IPS-20b (cell line): ENCODE measurements at regions not wholly inside any gene's neighbourhood (a gene's known extent, or its start where the extent isn't known, plus 50 kb on each side); places are given as distances from the start of the nearest gene placed in this dataset.

ENCODE experiments used
- H3K27ac ChIP-seq: one replicate; pipeline ENCODE4 v1.5.1; 2013; ENCODE audit warnings: low read length
- H3K27me3 ChIP-seq: 2 replicates; pipeline ENCODE4 v1.6.1; 2013; ENCODE audit warnings: mild to moderate bottlenecking, low read length, inconsistent platforms; ENCODE audit not compliant: insufficient read depth
- H3K36me3 ChIP-seq: 2 replicates; pipeline ENCODE4 v1.6.1; 2013; ENCODE audit warnings: low read depth, mild to moderate bottlenecking, inconsistent platforms, low read length, moderate library complexity; ENCODE audit not compliant: insufficient read depth
- H3K4me1 ChIP-seq: 2 replicates; pipeline ENCODE4 v1.6.1; 2013; ENCODE audit warnings: mild to moderate bottlenecking, control low read depth, inconsistent platforms, low read length, moderate library complexity; ENCODE audit not compliant: insufficient read depth
- H3K4me3 ChIP-seq: 2 replicates; pipeline ENCODE4 v1.5.1; 2013; ENCODE audit warnings: mild to moderate bottlenecking, low read length, inconsistent platforms
- H3K9ac ChIP-seq: 2 replicates; pipeline ENCODE4 v1.6.1; 2013; ENCODE audit warnings: low read depth, mild to moderate bottlenecking, inconsistent platforms, low read length, moderate library complexity
- H3K9me3 ChIP-seq: 2 replicates; pipeline ENCODE4 v1.6.1; 2013; ENCODE audit warnings: mild to moderate bottlenecking, low read depth, low read length, inconsistent platforms; ENCODE audit not compliant: insufficient read depth

DNA sequence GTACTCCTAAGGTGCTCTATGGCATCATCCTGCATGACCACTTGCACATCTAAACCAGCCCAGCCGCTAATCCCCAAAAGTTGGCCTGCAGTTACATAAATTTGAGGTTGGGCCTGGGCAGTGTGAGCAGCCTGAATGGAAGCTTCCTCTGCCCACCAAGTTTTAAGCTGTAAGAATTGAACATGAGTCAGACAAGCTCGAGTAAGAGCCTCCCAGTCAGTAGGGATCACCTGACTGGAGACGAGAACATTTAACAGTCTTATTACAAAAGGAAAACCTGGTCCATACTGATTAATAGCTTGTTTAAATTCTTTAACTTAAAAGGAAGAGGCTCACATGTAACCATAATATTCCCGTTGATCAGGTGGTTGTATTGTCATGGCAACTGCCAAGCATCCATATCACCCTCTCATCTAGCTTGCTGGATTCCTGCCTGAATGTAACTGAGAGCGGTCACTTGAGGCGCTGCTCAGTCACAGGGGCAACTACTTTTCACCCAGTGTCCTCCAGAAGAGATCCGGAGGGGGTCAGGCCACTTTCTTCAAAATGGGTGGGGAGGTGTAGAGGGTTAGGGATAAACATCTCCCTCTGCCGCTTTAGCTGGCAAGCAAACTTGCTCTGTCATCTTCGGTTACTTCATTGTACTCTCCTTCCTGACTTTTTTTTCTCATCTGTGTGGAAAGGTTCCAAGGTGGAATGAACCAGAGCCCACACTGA lies 56.6 kb upstream of the WDR1 start:
- no peak overlapping the region for H3K27ac ChIP-seq
- no peak overlapping the region for H3K4me3 ChIP-seq
- H3K9ac ChIP-seq, result no peak overlapping the region
- H3K4me1 ChIP-seq, result peaks cover 7% of the 10 kb centered on the region
- H3K36me3 ChIP-seq, result no peaks in the 10 kb centered on the region
- no peaks in the 10 kb centered on the region for H3K9me3 ChIP-seq
- H3K27me3 ChIP-seq, result no peaks in the 10 kb centered on the region

DNA sequence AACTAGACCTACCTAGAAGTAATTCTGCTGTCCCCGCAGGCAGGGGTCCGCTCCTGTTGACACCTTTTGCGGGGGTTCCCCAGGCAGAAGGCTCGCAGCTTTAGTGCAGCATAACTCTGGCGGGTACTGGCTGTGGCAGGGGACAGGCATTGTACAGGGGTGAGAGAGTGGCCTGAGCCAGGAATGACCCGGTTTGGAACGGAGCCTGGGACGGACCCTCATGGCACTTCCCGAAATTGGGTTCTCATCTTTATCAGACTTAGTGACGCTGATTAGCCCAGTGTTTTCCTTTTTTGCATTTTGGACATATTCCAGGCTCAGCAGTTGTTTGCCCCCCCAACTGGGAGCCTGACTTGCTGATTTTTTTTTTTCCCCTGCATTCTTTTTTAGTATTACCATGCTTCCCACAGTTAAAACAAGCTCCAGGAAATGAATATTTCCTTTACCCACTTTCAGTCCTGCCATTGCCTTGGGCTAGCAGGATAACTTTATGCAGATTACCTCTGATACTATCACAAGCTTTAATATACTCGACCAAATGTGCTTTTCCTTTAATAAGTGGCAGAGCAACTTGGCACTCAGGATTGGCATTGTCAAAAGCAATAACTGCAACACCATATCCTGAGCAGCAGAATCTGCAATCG lies 55.8 kb upstream of the WDR1 start:
- no peaks in the 10 kb centered on the region for H3K9me3 ChIP-seq
- no peaks in the 10 kb centered on the region for H3K36me3 ChIP-seq
- no peak overlapping the region for H3K27ac ChIP-seq
- no peaks in the 10 kb centered on the region for H3K27me3 ChIP-seq
- H3K9ac ChIP-seq, result no peak overlapping the region
- no peak overlapping the region for H3K4me3 ChIP-seq
- peaks cover 7% of the 10 kb centered on the region for H3K4me1 ChIP-seq

DNA sequence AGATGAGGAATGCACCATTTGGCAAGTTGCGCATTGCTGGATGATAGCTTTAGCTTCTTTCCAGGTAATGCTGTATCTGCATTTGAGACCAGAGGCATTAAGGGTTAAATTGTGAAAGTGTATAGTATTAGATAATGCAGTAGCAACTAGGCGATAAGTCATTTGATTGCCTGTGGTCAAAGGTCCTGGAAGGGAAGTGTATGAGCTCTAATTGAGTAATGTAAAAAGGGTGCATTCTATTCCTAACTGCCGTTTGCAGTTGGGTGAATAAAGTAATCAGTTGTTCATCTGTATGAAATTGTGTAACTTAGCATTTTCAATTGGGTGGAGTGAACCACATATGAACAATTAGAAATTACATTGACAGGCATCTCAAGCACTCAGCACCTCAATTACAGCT lies 54.5 kb upstream of the WDR1 start:
- Histone ChIP-seq H3K9ac (no peak overlapping the region), H3K36me3 (no peaks in the 10 kb centered on the region), H3K4me3 (no peak overlapping the region)

DNA sequence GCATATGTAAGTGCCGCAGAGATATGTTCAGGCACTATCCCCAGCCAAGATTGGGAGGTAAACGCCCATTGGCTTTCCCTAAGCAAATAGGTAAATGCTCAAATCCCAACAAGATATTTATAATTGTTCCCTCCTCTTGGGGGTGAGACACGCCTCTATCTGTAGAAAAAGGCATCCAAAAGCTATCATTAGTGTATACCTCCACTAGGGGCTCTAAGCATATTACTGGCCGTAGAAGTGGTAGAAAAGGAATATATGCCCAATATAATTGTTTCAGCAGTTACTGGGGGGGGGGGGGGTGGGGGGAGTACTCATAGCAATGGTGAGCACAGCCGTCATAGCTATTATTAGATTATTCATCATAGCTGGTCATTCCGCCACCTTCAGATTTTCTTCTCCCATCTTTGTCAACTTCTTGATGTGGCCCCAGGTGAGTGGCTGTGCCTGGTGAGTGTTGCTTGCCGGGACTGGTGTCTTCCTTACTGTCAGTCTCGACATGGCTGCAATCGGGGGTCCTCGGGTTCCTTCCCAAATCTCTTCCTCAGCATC lies 53.3 kb upstream of the WDR1 start:
- Histone ChIP-seq H3K36me3 (no peaks in the 10 kb centered on the region), H3K9me3 (no peaks in the 10 kb centered on the region), H3K9ac (no peak overlapping the region), H3K4me3 (no peak overlapping the region), H3K27me3 (no peaks in the 10 kb centered on the region), H3K27ac (no peak overlapping the region), H3K4me1 (peaks cover 7% of the 10 kb centered on the region)

More for the DNA sequence above, 54.5 kb upstream of the WDR1 start:
- Histone ChIP-seq H3K27ac (no peak overlapping the region), H3K9me3 (no peaks in the 10 kb centered on the region), H3K4me1 (peaks cover 7% of the 10 kb centered on the region), H3K27me3 (no peaks in the 10 kb centered on the region)

DNA sequence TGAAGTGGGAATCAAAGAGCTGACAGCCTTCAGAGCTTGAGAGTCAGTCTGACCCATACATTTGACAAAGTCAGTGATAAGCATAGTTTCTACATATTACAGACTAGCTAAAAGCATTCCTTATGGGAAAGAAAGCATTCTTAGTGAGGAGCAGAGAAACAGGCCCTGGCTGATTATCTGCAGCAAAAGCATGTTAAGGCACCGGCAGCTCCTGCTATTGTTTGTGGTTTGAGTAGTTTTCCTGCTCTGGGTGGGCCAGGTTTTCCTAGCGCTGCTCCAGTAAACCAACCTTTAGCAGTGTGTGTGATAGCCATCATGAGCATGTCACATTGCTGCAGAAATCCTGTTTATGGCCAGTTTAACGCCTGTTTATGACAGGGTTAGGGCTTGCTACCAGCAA lies 51.6 kb upstream of the WDR1 start:
- no peak overlapping the region for H3K27ac ChIP-seq
- no peaks in the 10 kb centered on the region for H3K9me3 ChIP-seq
- H3K4me1 ChIP-seq, result no peaks in the 10 kb centered on the region

DNA sequence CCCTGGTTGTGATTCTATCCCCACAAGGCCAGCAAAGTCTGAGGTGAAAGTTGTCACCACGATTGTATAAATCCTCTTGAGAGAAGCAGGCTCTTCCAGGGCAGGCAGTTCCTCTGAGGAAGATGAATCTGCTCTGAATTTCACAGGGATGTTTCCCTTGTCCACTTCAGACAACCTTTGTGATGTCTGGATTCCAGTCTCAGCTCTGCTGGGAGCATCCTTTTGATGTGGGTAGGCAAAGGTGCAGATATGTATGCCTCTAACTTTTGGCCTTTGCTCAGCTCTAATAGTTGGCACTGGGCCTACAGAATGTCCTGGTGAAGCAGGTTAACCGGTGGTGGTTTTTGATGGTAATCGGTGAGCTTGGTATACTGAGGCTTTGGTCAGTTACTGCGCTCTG lies 50.6 kb upstream of the WDR1 start:
- no peaks in the 10 kb centered on the region for H3K9me3 ChIP-seq
- H3K9ac ChIP-seq, result no peak overlapping the region
- no peak overlapping the region for H3K4me3 ChIP-seq
- H3K36me3 ChIP-seq, result no peaks in the 10 kb centered on the region
- no peaks in the 10 kb centered on the region for H3K4me1 ChIP-seq
- no peaks in the 10 kb centered on the region for H3K27me3 ChIP-seq
- H3K27ac ChIP-seq, result no peak overlapping the region

More for the DNA sequence above, 51.6 kb upstream of the WDR1 start:
- no peaks in the 10 kb centered on the region for H3K36me3 ChIP-seq
- no peaks in the 10 kb centered on the region for H3K27me3 ChIP-seq
- no peak overlapping the region for H3K9ac ChIP-seq
- H3K4me3 ChIP-seq, result no peak overlapping the region
